ENCODE measurements at regions not wholly inside any gene's neighbourhood (a gene's known extent, or its start where the extent isn't known, plus 50 kb on each side); places are given as distances from the start of the nearest gene placed in this dataset.

GRCh38 chr18:64810354-64810753 is 661.5 kb upstream of the LINC00305 start:
- TF ChIP-seq CTCF (IDR thresholded peaks at IDR 0.05; ENCODE audit: insufficient read depth, low read depth, low read length), result no peak
- DNase-seq (ENCODE audit: low read depth), result no peak
- Histone ChIP-seq H3K36me3 (ENCODE audit: control insufficient read depth, insufficient read depth, low read length) (no peaks in the 10 kb centered on the region), H3K27me3 (ENCODE audit: control insufficient read depth, insufficient read depth, low read length) (no peaks in the 10 kb centered on the region), H3K4me3 (ENCODE audit: low read depth, low read length) (no peak overlapping the region)
- POLR2A ChIA-PET, result no interaction called here
- CTCF ChIA-PET, result no interaction called here

GRCh38 chr18:64809801-64810200 is 660.9 kb upstream of the LINC00305 start:
- ChIA-PET POLR2A (no interaction called here), CTCF (no interaction called here)
- H3K4me3 ChIP-seq (ENCODE audit: low read depth, low read length), result no peak overlapping the region
- no peaks in the 10 kb centered on the region for H3K36me3 ChIP-seq (ENCODE audit: control insufficient read depth, insufficient read depth, low read length)
- no peak for DNase-seq (ENCODE audit: low read depth)
- no peaks in the 10 kb centered on the region for H3K27me3 ChIP-seq (ENCODE audit: control insufficient read depth, insufficient read depth, low read length)
- TF ChIP-seq CTCF (IDR thresholded peaks at IDR 0.05; ENCODE audit: insufficient read depth, low read depth, low read length), result no peak

- no peak for DNase-seq (ENCODE audit: low read depth)
- no peak overlapping the region for H3K4me3 ChIP-seq (ENCODE audit: low read depth, low read length)
- no peak for TF ChIP-seq CTCF (IDR thresholded peaks at IDR 0.05; ENCODE audit: insufficient read depth, low read depth, low read length)
- no peaks in the 10 kb centered on the region for H3K36me3 ChIP-seq (ENCODE audit: control insufficient read depth, insufficient read depth, low read length)
- no peaks in the 10 kb centered on the region for H3K27me3 ChIP-seq (ENCODE audit: control insufficient read depth, insufficient read depth, low read length)
- POLR2A ChIA-PET, result no interaction called here
- CTCF ChIA-PET, result no interaction called here
Observed at GRCh38 chr18:64807560-64807959, 658.7 kb upstream of the LINC00305 start.

- CTCF ChIA-PET, result no interaction called here
- Histone ChIP-seq H3K4me3 (ENCODE audit: low read depth, low read length) (no peak overlapping the region), H3K36me3 (ENCODE audit: control insufficient read depth, insufficient read depth, low read length) (no peaks in the 10 kb centered on the region), H3K27me3 (ENCODE audit: control insufficient read depth, insufficient read depth, low read length) (no peaks in the 10 kb centered on the region)
- no peak for DNase-seq (ENCODE audit: low read depth)
- TF ChIP-seq CTCF (IDR thresholded peaks at IDR 0.05; ENCODE audit: insufficient read depth, low read depth, low read length), result no peak
- POLR2A ChIA-PET, result no interaction called here
Observed at GRCh38 chr18:64806691-64807090, 657.8 kb upstream of the LINC00305 start.

GRCh38 chr18:64806232-64806631 is 657.3 kb upstream of the LINC00305 start:
- POLR2A ChIA-PET, result no interaction called here

More at GRCh38 chr18:64806232-64806631, 657.3 kb upstream of the LINC00305 start:
- TF ChIP-seq CTCF (IDR thresholded peaks at IDR 0.05; ENCODE audit: insufficient read depth, low read depth, low read length), result no peak
- H3K36me3 ChIP-seq (ENCODE audit: control insufficient read depth, insufficient read depth, low read length), result no peaks in the 10 kb centered on the region
- H3K27me3 ChIP-seq (ENCODE audit: control insufficient read depth, insufficient read depth, low read length), result no peaks in the 10 kb centered on the region
- no peak for DNase-seq (ENCODE audit: low read depth)
- H3K4me3 ChIP-seq (ENCODE audit: low read depth, low read length), result no peak overlapping the region
- CTCF ChIA-PET, result no interaction called here
